Stomach (tissue), 4 donors: ENCODE measurements at regions not wholly inside any gene's neighbourhood (a gene's known extent, or its start where the extent isn't known, plus 50 kb on each side); places are given as distances from the start of the nearest gene placed in this dataset.

Experiments
- POLR2A ChIP-seq, 4 donors: fragments of 450-650 bp; IDR thresholded peaks; one replicate each; pipeline ENCODE4 v1.6.1; 2016; ENCODE audit warnings: antibody characterized with exemption in 4 of 4, control low read depth in 2 of 4, mild to moderate bottlenecking in 1 of 4, moderate library complexity in 1 of 4
- POLR2AphosphoS5 ChIP-seq, 3 donors: sonication (generic); formaldehyde crosslinking; IDR thresholded peaks; one replicate each; pipeline ENCODE4 v1.6.1; 2016; ENCODE audit warnings: antibody characterized with exemption in 3 of 3
- TF ChIP-seq, protein P1 (sequence below), 7 experiments: fragments of 450-650 bp in 4 of 7; fragments of 200-600 bp in 3 of 7; sonication (generic) in 3 of 7; IDR thresholded peaks; one replicate each; pipeline ENCODE4 v1.5.1; 2016 to 2019; ENCODE audit warnings: antibody characterized with exemption in 7 of 7, control low read depth in 2 of 7, mild to moderate bottlenecking in 1 of 7

DNA sequence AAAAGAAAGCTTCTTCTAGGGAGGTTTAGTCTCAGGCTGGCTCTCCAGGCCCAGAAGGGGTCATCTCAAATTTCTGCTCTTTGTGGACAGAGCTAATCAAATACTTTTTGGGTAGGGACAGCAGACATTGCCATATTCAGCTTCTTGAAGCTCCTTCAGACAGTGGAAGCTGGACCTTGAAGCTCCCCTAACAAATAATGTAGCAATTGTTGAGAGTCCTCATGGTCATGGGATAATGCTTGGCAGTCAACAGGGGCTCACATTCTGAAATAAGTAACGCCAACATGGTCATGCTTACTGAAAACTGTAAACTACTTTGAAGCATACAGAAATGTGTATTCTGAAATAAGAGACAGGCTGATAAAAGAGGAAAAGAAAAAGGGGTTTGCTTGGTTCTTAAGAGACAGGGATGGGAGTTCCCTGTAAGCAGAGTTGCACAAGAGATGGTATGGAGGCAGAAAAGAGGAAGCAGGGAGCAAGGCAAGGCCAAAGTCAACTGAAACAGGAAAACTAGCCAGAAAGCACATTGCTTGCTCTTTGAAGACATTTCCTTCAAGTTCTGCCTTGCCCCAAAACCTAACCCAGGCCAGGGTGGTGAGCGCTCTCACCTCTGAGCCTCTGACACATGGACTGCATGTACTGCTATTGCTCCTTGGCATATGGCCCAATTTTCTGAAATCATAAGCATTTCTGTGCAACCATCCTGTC, 53.1 kb upstream of the KMT2E start:
- TF ChIP-seq POLR2AphosphoS5 (IDR thresholded peaks at IDR 0.05) (peak in 1 of 3 donors; percentile 39), POLR2A (IDR thresholded peaks at IDR 0.05) (no peak)
- TF ChIP-seq, protein P1, sequence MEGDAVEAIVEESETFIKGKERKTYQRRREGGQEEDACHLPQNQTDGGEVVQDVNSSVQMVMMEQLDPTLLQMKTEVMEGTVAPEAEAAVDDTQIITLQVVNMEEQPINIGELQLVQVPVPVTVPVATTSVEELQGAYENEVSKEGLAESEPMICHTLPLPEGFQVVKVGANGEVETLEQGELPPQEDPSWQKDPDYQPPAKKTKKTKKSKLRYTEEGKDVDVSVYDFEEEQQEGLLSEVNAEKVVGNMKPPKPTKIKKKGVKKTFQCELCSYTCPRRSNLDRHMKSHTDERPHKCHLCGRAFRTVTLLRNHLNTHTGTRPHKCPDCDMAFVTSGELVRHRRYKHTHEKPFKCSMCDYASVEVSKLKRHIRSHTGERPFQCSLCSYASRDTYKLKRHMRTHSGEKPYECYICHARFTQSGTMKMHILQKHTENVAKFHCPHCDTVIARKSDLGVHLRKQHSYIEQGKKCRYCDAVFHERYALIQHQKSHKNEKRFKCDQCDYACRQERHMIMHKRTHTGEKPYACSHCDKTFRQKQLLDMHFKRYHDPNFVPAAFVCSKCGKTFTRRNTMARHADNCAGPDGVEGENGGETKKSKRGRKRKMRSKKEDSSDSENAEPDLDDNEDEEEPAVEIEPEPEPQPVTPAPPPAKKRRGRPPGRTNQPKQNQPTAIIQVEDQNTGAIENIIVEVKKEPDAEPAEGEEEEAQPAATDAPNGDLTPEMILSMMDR (IDR thresholded peaks at IDR 0.05), result no peak
